Activated CD4-positive, CD25-positive, alpha-beta regulatory T cell treated with anti-CD3 and anti-CD28 coated beads, Interleukin-2, amount 50 U/mL, for 72 hours (primary cell): ENCODE measurements at regions not wholly inside any gene's neighbourhood (a gene's known extent, or its start where the extent isn't known, plus 50 kb on each side); places are given as distances from the start of the nearest gene placed in this dataset.

Source experiments
- DNase-seq: peaks from one replicate; pipeline ENCODE4 v3.0.0; 2021

DNA sequence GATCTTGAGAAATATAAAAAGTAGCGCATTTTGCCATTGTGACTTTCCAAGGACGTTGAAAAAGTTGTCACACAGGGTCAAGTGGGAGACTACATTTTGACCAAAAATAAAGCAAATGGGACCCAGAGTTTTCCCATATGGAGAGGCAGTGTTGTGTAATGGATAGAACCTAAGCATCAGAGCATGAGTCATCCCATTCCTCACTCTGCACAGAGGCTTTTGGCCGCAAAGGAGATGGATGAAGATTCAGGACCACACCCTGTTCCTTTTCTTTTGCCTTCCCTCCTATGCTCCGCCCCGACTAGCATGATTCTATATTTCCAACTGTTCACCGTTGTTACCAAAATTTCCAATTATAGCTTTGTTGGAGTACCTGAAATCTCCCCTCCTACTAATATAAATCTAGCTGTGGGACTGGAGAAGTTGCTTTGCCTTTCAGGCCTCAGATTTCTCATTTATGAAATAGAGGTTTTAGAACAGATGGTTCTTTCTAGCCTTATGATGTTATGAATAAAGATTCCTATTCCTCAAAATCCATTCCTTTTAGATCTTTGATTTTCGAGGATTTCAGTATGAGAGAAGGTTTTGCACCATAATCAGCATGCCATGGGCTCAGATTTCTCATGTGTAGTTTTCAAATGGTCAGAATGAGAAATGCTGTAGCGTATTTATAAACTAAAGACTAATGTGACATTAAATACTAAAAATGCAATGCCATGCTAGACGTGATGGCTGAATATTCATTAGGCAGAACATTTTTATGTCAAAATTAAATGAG, 921.9 kb upstream of the TENM4 start:
- DNase-seq = no peak

DNA sequence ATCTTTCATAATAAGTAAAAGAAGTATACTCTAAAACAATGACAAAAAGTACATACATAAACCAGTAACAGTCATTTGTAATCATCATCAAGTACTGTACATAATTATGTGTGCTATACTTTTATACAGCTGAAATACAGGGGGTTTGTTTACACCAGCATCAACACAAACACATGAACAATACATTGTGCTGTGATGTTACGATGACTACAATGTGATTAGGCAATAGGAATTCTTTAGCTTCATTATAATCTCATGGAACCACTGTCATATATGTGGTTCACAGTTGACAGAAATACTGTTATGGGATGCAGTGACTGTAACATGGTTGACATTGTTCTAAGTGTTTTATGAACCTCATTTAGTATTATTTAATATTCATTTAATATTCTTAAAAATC, 914.4 kb upstream of the TENM4 start:
- no peak for DNase-seq

DNA sequence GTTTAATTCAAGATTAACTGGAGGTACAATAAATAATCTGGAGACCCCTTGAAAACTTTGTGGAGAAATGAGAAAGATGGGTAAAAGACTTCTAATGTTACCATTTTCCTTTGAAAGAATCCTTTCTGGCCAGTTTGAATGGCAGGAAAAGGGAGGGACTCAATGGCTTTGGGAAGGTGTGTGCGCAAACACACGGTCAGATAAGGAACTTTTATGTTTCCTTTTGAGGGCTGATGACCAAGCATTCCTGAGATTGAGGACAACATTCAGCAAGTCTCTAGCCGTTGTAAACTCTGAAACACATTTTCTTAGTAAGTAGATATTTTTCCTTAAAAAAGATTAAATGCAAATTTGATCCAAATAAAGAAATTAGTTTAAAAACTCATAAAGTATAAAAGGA, 909.7 kb upstream of the TENM4 start:
- no peak for DNase-seq

DNA sequence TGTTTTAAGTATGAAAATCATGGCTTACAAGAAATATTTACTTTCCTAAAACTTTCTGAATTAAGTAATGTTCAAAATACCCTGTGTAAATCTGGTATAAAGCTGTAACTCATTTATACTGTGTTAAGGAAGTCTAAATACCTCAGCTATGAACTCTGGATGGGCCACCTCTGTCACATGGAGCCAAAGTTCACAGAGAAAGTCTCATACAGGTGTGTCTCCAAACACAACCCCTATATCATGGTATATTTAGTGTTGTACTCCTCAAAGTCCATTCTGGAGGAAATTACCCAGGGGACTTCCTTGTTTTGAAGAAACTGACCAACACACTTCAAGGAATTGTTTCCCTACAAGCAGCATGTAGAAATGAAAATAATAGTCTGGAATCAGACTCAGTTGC, 909.2 kb upstream of the TENM4 start:
- DNase-seq = no peak

DNA sequence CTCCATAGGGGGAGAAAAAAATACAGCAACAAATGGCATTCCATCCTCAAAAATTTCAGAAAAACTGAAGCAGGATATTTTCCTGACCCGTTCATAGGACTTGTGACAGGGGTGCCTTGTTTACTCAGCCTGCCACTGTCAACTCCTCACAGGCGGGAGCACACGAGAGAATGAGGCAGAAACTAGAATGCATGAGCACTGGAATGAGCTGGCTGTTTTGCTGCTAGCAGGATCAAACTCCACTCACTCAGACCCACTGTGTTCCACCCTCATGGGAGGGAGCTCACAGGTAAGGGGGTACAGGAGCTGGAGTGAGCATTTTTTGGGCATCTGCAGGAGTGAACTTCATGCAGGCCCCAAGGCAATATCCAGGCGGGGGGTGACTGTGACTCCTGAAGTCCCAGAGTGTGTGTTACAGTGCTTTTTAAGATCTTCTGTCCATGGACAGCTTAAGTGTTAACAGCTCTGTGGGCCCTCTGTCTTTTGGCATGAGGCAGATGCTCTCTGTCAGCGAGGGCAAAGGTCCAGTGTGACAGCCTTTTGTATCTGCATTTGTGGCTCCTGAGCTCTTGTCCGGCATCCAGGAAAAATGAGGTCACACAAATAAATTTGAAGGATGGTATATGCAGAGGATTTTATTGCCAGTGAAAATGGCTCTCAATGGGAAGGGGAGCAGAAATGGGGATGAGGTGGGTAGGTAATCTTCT, 905.7 kb upstream of the TENM4 start:
- no peak for DNase-seq

DNA sequence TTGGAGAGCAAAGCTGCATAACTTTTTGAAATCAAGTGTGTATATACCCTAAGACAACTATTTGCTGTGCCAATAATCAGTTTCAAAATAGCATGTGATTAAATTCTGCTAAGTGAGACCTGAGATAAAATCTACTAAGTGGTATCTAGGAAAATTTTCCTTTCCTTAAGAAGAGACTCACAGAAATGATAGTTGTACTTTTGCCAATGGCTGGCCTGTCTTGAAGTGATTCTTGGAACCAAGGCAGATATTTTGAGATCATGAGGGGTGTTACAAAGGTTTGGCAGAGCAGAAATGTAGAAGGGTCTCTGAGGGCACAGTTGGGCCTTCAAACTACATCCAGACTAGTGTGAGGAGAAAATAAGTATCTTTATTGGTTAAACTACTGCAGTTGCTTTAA, 902.6 kb upstream of the TENM4 start:
- no peak for DNase-seq

DNA sequence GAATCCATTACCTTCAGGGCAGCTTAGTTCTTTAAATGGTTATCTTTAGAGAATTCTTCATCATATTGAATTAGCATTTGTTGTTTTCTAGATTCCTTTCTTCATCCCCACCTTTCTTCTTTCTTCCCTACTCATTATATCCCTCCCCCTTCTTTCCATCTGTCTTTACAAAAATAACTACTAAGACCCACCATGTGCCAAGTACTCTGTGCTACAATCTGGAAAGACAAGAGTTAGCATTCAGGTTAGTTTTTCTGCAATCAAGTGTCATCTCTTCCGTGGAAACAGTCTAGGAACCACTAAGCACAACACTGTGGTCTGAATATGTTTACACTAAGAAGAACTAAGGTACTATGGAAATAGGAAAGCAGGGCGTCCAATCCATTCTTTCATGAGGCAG, 897.4 kb upstream of the TENM4 start:
- DNase-seq = no peak

DNA sequence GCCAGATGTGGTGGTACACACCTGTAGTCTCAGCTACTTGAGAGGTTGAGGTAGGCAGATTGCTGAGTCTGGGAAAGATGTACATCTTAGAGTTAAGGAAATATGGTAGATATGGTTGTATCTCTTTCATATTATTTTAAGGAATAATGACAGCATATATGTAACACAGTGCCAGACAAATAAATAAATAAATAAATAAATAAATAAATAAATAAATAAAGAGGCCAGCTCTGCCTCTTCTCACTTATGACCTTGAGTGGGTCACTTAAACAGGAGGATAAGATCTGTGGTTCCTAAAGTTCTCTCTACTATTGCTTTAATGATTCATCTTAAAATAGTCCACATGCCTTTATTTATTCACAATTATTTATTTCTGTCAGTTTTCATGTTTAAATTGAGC, 890.9 kb upstream of the TENM4 start:
- no peak for DNase-seq

DNA sequence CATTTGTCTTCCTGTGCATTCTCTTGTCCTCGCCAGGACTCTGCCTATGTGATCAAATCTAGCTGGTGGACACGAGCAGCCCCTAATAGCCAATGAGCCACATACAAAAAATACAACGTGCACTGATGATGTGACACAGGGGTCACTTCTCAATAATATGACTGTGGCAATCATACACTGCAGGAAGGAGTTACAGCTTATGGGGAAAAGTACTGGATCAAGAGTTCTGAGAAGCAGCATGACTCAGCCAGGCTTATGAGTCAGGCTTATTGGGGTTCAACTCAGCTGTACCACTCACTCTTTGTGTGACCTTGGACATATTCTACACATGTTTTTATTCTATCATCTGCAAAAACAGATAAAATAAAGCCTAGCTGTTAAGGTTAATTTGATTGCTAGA, 889.4 kb upstream of the TENM4 start:
- DNase-seq = no peak

DNA sequence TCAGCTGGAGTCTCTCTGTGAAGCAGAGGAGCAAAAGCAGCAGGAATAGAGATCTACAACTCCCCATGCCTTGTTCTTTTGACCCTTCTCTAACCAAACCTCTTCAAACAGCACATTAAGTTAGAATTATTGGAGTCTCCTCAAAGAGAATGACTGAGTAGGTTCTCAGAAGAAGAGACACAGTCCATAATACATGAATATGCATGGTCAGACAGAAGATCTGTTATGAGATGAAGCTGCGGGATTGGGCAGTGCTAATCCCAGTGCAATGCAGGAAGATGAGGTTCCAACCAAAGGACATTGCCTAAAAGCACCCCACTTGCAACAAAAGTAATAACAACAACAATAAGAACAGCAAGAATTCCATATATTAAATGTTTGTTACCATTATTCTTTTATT, 887.9 kb upstream of the TENM4 start:
- DNase-seq = no peak

DNA sequence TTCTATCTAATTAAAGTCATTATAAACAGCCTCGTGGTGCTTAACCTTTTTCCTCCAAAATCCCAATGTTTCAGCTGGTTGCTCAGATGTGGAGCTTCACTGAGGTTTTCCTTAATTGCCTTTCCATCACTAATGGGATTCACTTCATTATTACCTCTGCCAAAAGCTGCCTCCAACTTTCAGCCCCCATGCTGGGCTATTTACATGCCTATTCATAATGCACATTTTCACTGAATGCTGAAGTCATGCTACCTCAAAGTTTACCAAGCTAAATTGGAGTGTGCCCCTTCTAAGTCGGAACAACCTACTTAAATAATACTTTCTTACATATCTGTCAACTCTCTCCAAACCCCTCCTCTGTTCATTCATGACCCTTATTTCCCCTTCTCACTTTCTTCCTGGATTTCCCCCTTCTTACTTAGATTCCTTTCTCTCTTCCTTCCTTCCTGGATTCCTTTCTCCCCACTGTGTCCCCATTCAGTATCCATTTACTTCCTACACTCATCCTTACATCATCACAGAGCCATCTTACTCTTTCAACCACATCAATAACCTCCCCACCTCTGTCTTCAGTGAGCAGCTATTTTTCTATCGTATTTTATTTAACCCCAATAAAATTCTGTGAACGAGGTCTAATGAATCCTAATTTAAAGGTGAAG, 887.3 kb upstream of the TENM4 start:
- DNase-seq = no peak

DNA sequence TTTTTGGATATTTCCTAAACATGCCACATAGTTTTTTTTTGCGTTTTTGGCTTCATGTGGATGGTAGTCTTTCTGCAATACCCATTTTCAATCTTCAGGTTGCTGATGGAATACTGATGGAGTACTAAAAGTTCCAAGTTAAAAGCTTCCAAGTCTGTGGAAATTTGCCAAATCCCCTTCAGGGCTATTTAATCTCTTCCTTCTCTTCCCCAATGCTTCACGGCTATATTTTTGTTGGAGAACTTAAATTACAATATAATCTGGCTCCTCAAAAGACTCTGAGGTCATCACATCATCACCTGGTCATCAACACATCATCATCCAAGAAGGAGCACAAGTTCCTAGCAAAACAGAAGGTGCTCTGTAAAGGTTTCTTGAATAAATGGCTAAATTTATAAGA, 881.0 kb upstream of the TENM4 start:
- no peak for DNase-seq

DNA sequence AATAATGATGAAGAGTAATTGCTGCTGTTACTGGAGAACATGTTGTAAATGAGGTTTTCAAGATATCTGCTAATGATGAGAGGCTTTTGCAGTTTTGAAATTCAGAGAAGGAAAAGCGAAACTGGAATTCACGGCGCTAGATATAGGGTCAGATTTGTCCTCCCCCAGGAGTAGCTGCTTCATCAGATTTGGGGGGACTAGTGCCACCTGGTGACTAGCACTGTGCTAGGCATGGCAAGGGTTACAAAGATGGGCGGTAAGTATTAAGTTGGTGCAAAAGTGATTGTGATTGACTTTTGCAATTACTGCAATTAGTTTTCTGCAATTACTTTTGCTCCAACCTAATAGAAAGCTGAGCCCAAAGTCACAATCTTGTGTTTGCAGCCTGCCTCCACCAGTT, 879.9 kb upstream of the TENM4 start:
- DNase-seq = no peak

DNA sequence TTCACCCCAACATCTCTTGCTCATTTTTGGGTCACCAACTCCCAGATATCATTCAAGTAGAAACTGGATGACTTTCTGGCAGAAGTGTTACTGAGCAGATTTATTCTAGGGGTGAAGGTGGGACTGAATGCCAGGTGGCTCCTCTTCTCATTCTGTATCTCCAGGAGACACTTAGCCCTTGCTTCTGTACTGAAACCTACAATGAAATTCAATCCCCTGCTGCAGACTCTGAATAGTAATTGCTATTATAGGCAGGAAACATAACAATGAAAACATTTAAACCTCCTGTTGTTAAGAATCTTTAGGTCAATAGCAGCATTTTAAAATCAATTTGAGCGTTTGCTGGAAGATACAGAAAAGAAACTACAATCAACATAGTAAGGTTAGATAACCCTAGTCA, 879.4 kb upstream of the TENM4 start:
- DNase-seq = no peak

DNA sequence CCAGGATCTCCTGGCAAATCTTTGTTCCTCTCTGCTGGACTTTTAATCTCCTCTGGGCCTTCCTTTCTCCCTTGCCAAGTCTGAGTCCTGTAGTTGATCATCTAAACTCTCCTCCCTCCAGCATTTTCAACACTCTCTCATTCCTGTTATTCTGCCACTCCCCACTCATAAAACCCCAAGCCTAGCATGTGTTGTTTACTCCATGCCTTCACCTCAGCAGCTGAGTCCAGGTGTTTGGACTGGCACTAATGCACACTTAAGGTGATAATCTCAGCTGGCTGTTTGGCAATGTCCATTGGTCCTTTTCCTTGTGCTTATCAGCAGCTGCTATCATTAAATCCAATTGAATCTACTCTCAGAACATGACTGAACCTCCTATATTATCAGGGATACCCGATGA, 876.8 kb upstream of the TENM4 start:
- no peak for DNase-seq

DNA sequence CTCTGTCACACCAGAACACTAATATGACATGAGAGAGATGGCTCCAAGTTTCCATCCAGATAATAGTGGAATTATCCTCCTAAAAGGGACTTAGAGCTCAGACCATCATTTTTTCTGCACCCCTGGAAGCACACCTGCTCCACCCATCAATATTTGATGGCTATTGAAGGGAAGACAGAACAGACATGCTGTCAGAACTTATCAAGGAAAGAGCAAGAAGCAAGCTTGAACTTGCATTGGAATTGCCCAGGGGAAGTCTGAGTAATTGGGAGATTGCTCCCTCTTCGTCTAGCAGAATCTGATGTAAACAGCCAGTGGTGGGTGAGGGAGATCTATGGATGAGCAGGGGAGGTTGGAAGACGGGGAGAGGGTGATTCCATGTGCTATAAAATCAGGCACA, 874.4 kb upstream of the TENM4 start:
- no peak for DNase-seq

DNA sequence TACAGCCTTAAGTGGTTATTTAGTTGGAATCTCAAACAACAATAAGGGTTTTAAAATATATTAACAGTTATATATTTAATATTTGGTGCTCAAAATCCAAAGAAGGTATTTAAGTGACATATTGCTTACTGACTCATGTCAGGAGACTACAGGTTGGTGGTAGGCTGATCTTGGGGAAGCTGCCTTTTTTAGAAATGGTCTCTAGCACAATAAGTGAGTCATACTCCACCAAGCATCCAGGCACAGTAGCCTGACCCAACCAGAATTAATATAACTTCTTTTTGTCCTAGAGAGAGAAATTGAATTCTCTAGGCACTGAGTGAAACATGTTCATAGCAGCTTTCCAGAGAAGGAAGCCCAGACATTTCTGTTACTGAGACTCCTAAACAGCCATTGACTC, 868.5 kb upstream of the TENM4 start:
- DNase-seq = no peak

DNA sequence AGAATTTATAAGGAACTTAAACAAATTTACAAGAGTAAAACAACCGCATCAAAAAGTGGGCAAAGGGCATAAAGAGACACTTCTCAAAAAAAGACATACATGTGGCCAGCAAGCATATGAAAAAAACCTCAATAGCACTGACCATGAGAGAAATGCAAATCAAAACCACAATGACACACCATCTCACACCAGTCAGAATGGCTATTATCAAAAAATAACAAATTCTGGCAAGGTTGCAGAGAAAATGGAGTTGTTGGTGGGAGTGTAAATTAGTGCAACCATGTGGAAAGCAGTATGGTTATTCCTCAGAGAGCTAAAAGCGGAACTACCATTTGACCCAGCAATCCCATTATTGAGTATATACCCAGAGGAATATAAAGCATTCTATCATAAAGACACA, 866.8 kb upstream of the TENM4 start:
- DNase-seq = no peak

DNA sequence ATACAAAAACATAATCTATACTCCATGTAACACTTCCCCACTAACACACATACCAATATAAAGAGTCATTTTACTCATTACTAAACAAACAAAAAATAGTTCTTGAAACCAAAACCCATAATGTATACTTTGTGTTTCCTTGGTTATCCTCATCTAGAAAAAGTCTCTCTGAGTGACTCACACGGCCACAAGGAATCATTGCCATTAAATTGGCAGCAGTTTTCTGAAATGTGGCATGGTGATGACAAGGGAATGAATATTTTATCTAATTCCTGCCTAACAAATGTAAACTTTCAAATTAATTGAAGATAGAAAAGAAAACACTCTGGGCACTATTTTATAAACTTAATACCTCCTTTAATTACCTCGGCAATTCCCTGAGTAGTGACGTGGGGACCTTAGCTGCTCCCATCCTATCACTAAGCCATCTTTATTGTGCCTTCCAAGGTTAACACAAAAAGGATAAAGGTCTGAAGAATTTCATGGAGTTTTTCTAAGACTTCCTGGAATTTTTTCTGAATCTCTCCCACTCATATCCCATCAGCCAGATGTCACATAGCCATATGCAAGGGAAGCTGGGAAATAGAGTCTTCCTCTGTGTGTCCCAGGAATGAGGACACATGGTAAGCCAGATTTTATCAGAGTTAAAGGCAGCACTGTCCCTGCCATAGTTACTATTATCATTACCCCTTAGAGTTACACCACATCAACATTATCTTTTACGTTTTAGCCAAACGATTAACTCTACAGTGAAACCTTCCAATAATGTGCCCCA, 857.2 kb upstream of the TENM4 start:
- DNase-seq = no peak

DNA sequence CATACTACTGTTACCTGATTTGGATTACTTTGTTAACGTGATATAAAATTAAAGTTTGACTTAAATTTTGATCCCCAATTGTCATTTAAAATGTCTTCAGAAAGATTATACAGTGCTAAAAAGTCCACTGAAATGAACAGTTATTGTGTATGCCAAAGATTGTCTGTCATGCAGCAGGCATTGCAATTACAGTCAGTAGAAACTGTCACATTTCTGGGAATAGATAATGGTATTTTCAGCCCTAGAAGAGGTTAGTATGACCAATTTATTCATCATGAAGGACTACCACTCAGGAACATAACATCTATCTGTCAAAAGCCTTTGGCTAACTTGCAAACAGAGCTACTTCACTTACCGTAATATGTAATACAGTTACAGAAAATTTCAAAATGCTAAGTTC, 852.5 kb upstream of the TENM4 start:
- DNase-seq = no peak

DNA sequence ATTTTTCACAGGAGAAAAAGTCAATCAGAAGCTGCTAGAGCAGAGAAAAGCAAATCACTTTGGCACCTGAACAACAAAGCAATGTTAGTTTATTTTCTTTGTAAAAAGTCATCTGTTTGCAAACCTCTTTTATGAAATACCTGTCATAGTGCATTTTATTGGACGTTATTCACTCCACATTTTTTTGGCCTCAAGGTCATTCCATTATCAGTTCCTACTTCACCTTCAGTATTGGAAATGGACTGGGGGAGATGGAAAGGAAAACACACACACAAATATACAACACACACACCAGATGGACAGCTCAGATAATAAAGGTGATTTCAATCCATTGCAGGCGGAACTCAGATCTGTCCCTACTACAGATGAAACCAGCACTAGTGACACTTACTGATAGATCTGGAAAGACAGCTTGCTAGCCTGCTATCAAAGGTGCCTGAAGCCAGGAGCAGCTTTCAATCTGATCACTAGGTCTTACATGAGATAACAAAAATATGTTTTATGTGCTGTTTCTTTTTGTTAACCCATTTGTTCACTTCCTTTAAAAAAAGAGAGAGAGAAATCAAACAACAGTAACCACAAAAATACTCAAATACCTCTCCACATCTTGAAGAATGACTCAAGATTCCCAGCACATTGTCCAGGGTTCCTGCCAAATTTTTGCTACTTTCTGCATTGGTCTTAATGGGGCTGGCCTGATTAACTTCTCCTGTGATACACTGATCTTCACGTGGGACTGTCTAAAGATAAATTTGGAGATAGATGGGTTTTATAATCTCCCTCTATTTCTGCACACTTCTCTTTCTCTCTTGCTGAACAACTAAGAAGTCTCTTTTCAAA, 844.3 kb upstream of the TENM4 start:
- DNase-seq = no peak

DNA sequence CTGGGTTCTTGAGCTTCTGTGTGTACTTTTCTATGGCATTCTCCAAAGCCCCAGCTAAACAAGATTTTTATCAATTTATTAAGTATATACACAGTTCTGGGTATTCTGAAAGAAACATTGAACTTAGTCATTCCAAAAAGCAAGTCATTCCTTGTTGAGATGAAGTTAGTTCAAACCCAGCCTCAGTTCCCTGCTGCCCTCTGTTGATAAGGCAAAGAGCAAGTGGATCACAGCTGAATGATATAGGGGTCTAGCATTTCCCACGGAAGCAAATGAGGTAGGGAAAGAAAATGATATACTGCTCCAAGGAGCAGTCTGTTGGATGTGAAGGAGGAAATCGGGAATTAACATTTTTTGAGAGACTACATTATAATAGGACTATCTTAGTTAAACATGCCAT, 841.8 kb upstream of the TENM4 start:
- DNase-seq = no peak

DNA sequence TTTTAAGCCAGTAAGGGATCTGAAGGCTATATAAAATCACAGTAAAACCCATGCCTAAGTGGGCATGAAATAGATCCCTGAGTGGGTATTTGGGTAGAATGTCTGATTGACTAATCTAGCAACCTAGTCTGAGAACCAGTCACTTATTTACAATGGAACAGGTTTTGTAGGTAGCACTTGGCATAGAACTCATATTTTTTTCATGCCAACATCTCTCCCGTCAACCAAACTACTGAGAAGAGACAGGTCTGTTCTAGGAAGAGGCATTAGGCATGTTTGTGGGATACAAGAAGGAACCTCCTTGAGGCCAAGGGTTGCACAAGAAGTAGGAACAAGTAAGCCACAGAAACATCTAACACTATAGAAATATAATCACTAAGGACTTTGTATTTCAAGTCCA, 840.4 kb upstream of the TENM4 start:
- DNase-seq = no peak
